ENCODE measurements at regions not wholly inside any gene's neighbourhood (a gene's known extent, or its start where the extent isn't known, plus 50 kb on each side); places are given as distances from the start of the nearest gene placed in this dataset.

DNA sequence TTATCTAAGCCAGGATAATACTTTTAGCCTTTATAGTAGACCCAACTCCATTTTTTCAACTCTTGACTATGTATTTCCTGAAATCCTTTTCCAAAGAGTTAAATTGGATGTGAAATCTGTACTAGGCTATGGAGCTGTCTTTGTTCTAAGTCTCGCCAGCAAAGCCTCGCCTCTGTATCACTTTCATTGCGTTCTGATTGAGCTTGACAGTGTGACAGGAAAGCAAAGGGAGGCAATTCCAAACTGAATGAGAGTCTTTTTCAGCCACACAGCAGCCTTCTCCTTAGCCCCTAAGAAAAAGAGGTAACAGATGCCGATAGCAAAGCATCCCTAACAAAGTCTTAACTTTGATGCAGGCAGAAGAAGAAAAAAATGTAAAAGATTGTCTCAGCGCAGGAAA, 154.6 kb upstream of the OTX2 start:
- no peak for TF ChIP-seq CTCF (IDR thresholded peaks at IDR 0.05)
- no peaks in the 10 kb centered on the region for H3K4me1 Mint-ChIP-seq (ENCODE audit: low read depth)
- H3K9me3 Mint-ChIP-seq, result no peaks in the 10 kb centered on the region
- no peak overlapping the region for H3K4me3 Mint-ChIP-seq
- Histone ChIP-seq H3K27ac (ENCODE audit: low read depth in 1 of 2, low read length in 2 of 2) (no peak overlapping the region), H3K36me3 (ENCODE audit: insufficient read depth, low read length) (no peaks in the 10 kb centered on the region), H3K9me3 (ENCODE audit: control insufficient read depth in 1 of 2, insufficient read depth in 1 of 2, low read length in 2 of 2) (no peaks in the 10 kb centered on the region), H3K4me1 (ENCODE audit: insufficient read depth, low read length) (no peaks in the 10 kb centered on the region), H3K27me3 (ENCODE audit: control insufficient read depth in 1 of 2, insufficient read depth in 2 of 2, low read length in 2 of 2) (no peaks in the 10 kb centered on the region), H3K4me3 (ENCODE audit: low read length) (no peak overlapping the region)
- DNase-seq (no peak), ATAC-seq (ENCODE audit: poor library complexity) (no peak)
- H3K27me3 Mint-ChIP-seq, result no peaks in the 10 kb centered on the region
- POLR2A ChIA-PET, result no interaction called here
- no peak overlapping the region for H3K27ac Mint-ChIP-seq
- no peaks in the 10 kb centered on the region for H3K36me3 Mint-ChIP-seq (ENCODE audit: low read depth)
- CTCF ChIA-PET, result interaction anchor here (0.8 kb wide), 1 partner anchor 9 kb away, joined by 3 read pairs; no protein-coding TSS in a partner anchor
- intact Hi-C loops (cut with DNase I, micrococcal nuclease), result no loop called here

DNA sequence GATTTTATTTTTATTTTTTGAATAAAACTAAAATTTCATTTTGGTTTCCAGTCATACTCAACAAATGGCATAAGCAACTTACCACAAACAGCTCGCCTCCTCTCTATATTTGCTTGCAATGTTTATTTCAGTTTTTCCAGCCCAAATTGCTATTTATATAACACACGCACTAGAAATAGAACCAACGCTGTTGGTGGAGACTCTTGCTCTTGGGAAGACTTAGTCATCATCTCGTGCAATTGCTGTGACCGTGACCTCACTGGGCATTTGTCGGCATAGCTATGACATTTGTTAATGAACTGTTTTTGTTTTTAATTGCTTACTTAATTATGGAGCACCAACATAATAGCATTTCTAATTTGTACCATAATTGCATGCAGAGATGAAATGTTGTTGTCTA, 153.1 kb upstream of the OTX2 start:
- H3K4me3 ChIP-seq (ENCODE audit: low read length), result no peak overlapping the region
- ChIA-PET POLR2A (no interaction called here), CTCF (no interaction called here)
- peaks cover 4% of the 10 kb centered on the region for H3K27me3 Mint-ChIP-seq
- H3K9me3 ChIP-seq (ENCODE audit: control insufficient read depth in 1 of 2, insufficient read depth in 1 of 2, low read length in 2 of 2), result no peaks in the 10 kb centered on the region
- no peaks in the 10 kb centered on the region for H3K36me3 ChIP-seq (ENCODE audit: insufficient read depth, low read length)
- ATAC-seq (ENCODE audit: poor library complexity) (no peak), DNase-seq (no peak)
- H3K4me3 Mint-ChIP-seq, result no peak overlapping the region
- no peaks in the 10 kb centered on the region for H3K27me3 ChIP-seq (ENCODE audit: control insufficient read depth in 1 of 2, insufficient read depth in 2 of 2, low read length in 2 of 2)
- intact Hi-C loops (cut with DNase I, micrococcal nuclease), result no loop called here
- H3K27ac Mint-ChIP-seq, result no peak overlapping the region
- no peaks in the 10 kb centered on the region for H3K36me3 Mint-ChIP-seq (ENCODE audit: low read depth)
- no peaks in the 10 kb centered on the region for H3K4me1 Mint-ChIP-seq (ENCODE audit: low read depth)
- H3K27ac ChIP-seq (ENCODE audit: low read depth in 1 of 2, low read length in 2 of 2), result no peak overlapping the region
- no peaks in the 10 kb centered on the region for H3K9me3 Mint-ChIP-seq
- TF ChIP-seq CTCF (IDR thresholded peaks at IDR 0.05), result no peak
- H3K4me1 ChIP-seq (ENCODE audit: insufficient read depth, low read length), result no peaks in the 10 kb centered on the region

GRCh38 chr14:56962444-56963080, 152.3 kb upstream of the OTX2 start:
- intact Hi-C loops (cut with DNase I, micrococcal nuclease), result no loop called here
- no peak for DNase-seq
- H3K27ac ChIP-seq (ENCODE audit: low read depth in 1 of 2, low read length in 2 of 2), result no peak overlapping the region
- POLR2A ChIA-PET, result no interaction called here
- Mint-ChIP-seq H3K4me3 (no peak overlapping the region), H3K27me3 (peaks cover 4% of the 10 kb centered on the region), H3K4me1 (ENCODE audit: low read depth) (no peaks in the 10 kb centered on the region), H3K36me3 (ENCODE audit: low read depth) (no peaks in the 10 kb centered on the region), H3K27ac (no peak overlapping the region), H3K9me3 (no peaks in the 10 kb centered on the region)
- H3K36me3 ChIP-seq (ENCODE audit: insufficient read depth, low read length), result no peaks in the 10 kb centered on the region
- no peak for TF ChIP-seq CTCF (IDR thresholded peaks at IDR 0.05)
- no peak overlapping the region for H3K4me3 ChIP-seq (ENCODE audit: low read length)
- H3K27me3 ChIP-seq (ENCODE audit: control insufficient read depth in 1 of 2, insufficient read depth in 2 of 2, low read length in 2 of 2), result no peaks in the 10 kb centered on the region
- H3K9me3 ChIP-seq (ENCODE audit: control insufficient read depth in 1 of 2, insufficient read depth in 1 of 2, low read length in 2 of 2), result no peaks in the 10 kb centered on the region
- CTCF ChIA-PET, result no interaction called here
- no peak for ATAC-seq (ENCODE audit: poor library complexity)
- H3K4me1 ChIP-seq (ENCODE audit: insufficient read depth, low read length), result no peaks in the 10 kb centered on the region

All from CD4-positive, alpha-beta T cell (primary cell).